ENCODE measurements at regions not wholly inside any gene's neighbourhood (a gene's known extent, or its start where the extent isn't known, plus 50 kb on each side); places are given as distances from the start of the nearest gene placed in this dataset.
A peak's percentile ranks its signal among the peaks of the same experiment; 100 is the strongest.

- H3K27ac ChIP-seq = no peak overlapping the region
- H3K36me3 ChIP-seq = no peaks in the 10 kb centered on the region
- intact Hi-C loops (cut with DNase I; ENCODE audit: low total_unique reads) = loop anchor here (10.0 kb wide), 1 partner anchor 1090 kb away; no protein-coding TSS in a partner anchor
- no peaks in the 10 kb centered on the region for H3K27me3 ChIP-seq
- no peaks in the 10 kb centered on the region for H3K4me1 ChIP-seq
- H3K9me3 ChIP-seq = no peaks in the 10 kb centered on the region
- TF ChIP-seq CTCF (IDR thresholded peaks at IDR 0.05) = no peak
- DNase-seq = no peak
- no peak overlapping the region for H3K4me3 ChIP-seq
Observed at GRCh38 chr6:53974941-53975340, 136.3 kb upstream of the MLIP start.

GRCh38 chr6:53975941-53976615 lies 135.2 kb upstream of the MLIP start:
- H3K4me3 ChIP-seq = no peak overlapping the region
- no peaks in the 10 kb centered on the region for H3K27me3 ChIP-seq
- no peak for DNase-seq
- TF ChIP-seq CTCF (IDR thresholded peaks at IDR 0.05) = no peak
- H3K4me1 ChIP-seq = no peaks in the 10 kb centered on the region
- H3K9me3 ChIP-seq = no peaks in the 10 kb centered on the region
- no peaks in the 10 kb centered on the region for H3K36me3 ChIP-seq
- H3K27ac ChIP-seq = no peak overlapping the region
- intact Hi-C loops (cut with DNase I; ENCODE audit: low total_unique reads) = loop anchor here (10.0 kb wide), 1 partner anchor 1089 kb away; no protein-coding TSS in a partner anchor

GRCh38 chr6:53977551-53977950 lies 133.7 kb upstream of the MLIP start:
- intact Hi-C loops (cut with DNase I; ENCODE audit: low total_unique reads) = loop anchor here (10.0 kb wide), 1 partner anchor 1087 kb away; no protein-coding TSS in a partner anchor

GRCh38 chr6:53979468-53980067 lies 131.7 kb upstream of the MLIP start:
- H3K36me3 ChIP-seq = no peaks in the 10 kb centered on the region
- H3K4me3 ChIP-seq = no peak overlapping the region
- intact Hi-C loops (cut with DNase I; ENCODE audit: low total_unique reads) = loop anchor here (10.0 kb wide), 3 partner anchors 295 to 1255 kb away; no protein-coding TSS in a partner anchor
- H3K27me3 ChIP-seq = no peaks in the 10 kb centered on the region
- no peak for DNase-seq
- H3K27ac ChIP-seq = no peak overlapping the region
- TF ChIP-seq CTCF (IDR thresholded peaks at IDR 0.05) = peak; percentile 64 to 83
- no peaks in the 10 kb centered on the region for H3K9me3 ChIP-seq
- no peaks in the 10 kb centered on the region for H3K4me1 ChIP-seq

More at GRCh38 chr6:53977551-53977950, 133.7 kb upstream of the MLIP start:
- DNase-seq = no peak
- Histone ChIP-seq H3K27me3 (no peaks in the 10 kb centered on the region), H3K36me3 (no peaks in the 10 kb centered on the region), H3K4me3 (no peak overlapping the region), H3K27ac (no peak overlapping the region), H3K9me3 (no peaks in the 10 kb centered on the region), H3K4me1 (no peaks in the 10 kb centered on the region)
- no peak for TF ChIP-seq CTCF (IDR thresholded peaks at IDR 0.05)

- Histone ChIP-seq H3K27me3 (no peaks in the 10 kb centered on the region), H3K27ac (no peak overlapping the region), H3K4me1 (peaks cover 0 to 13% (median 9%) of the 10 kb centered on the region in 4 donors), H3K36me3 (no peaks in the 10 kb centered on the region), H3K4me3 (no peak overlapping the region), H3K9me3 (no peaks in the 10 kb centered on the region)
- intact Hi-C loops (cut with DNase I; ENCODE audit: low total_unique reads) = loop anchor here (10.0 kb wide), 2 partner anchors 292 to 1252 kb away; no protein-coding TSS in a partner anchor
- no peak for DNase-seq
- TF ChIP-seq CTCF (IDR thresholded peaks at IDR 0.05) = no peak
Observed at GRCh38 chr6:53982366-53983050, 128.7 kb upstream of the MLIP start.

All from tibial artery (tissue), 4 donors.